ENCODE measurements at regions not wholly inside any gene's neighbourhood (a gene's known extent, or its start where the extent isn't known, plus 50 kb on each side); places are given as distances from the start of the nearest gene placed in this dataset.
"Not testable (repeated sequence)": the region's sequence is repeated elsewhere in the genome, so short reads cannot be mapped to it uniquely, and the experiment has no call there.

DNA sequence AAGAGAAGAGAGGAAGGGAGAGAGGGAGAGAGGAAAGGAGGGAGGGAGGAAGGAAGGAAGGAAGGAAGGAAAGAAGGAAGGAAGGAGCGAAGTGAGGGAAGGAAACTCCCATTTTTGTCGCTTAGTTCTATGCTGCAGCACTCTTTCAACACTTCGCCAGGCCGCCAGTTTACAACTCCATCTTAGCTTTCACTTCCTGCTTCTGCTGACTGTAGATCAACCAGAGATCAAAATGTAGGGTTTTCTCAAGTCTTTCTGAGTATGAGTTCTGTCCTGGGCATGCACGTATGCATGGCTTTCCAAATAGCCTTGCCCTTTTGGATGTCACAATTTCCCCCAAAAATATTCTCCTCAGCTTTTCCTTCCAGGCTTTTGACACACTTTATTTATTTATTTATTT is 723.4 kb downstream of the TRHDE start:
- Histone ChIP-seq H3K27me3 (ENCODE audit: control insufficient read depth in 3 of 3, insufficient read depth in 3 of 3, low read length in 2 of 3) (no peaks in the 10 kb centered on the region), H3K4me1 (ENCODE audit: control insufficient read depth in 5 of 5, insufficient read depth in 5 of 5, low read length in 5 of 5) (no peaks in the 10 kb centered on the region), H3K27ac (ENCODE audit: low read depth in 1 of 2, low read length in 1 of 2) (no peak overlapping the region), H3K9ac (ENCODE audit: insufficient read depth in 1 of 2, low read length in 2 of 2) (no peak overlapping the region), H3K36me3 (ENCODE audit: control insufficient read depth in 4 of 4, insufficient read depth in 4 of 4, low read length in 4 of 4) (no peaks in the 10 kb centered on the region), H3K4me3 (no peak overlapping the region), H3K9me3 (ENCODE audit: control insufficient read depth in 4 of 4, insufficient read depth in 3 of 4, low read length in 3 of 4) (no peaks in the 10 kb centered on the region)
- ATAC-seq (ENCODE audit: insufficient read depth, low FRiP score) (no peak), DNase-seq (peak in 1 of 3 donors; percentile 0)
- 88 to 89% methylated on average over 5 of the region's 5 CpGs for WGBS, 2 donors
- TF ChIP-seq, protein P1, sequence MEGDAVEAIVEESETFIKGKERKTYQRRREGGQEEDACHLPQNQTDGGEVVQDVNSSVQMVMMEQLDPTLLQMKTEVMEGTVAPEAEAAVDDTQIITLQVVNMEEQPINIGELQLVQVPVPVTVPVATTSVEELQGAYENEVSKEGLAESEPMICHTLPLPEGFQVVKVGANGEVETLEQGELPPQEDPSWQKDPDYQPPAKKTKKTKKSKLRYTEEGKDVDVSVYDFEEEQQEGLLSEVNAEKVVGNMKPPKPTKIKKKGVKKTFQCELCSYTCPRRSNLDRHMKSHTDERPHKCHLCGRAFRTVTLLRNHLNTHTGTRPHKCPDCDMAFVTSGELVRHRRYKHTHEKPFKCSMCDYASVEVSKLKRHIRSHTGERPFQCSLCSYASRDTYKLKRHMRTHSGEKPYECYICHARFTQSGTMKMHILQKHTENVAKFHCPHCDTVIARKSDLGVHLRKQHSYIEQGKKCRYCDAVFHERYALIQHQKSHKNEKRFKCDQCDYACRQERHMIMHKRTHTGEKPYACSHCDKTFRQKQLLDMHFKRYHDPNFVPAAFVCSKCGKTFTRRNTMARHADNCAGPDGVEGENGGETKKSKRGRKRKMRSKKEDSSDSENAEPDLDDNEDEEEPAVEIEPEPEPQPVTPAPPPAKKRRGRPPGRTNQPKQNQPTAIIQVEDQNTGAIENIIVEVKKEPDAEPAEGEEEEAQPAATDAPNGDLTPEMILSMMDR (IDR thresholded peaks at IDR 0.05; ENCODE audit: control extremely low read depth, extremely low read depth) = no peak

DNA sequence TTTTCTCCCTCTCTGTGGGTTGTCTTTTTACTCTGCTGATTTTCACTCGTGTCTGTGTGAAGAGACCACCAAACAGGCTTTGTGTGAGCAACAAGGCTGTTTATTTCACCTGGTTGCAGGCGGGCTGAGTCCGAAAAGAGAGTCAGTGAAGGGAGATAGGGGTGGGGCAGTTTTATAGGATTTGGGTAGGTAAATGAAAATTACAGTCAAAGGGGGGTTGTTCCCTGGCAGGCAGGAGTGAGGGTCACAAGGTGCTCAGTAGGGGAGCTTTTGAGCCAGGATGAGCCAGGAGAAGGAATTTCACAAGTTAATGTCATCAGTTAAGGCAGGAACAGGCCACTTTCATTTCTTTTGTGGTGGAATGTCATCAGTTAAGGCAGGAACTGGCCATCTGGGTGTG is 729.6 kb downstream of the TRHDE start:
- H3K9me3 ChIP-seq (ENCODE audit: control insufficient read depth in 4 of 4, insufficient read depth in 3 of 4, low read length in 3 of 4); H3K36me3 ChIP-seq (ENCODE audit: control insufficient read depth in 4 of 4, insufficient read depth in 4 of 4, low read length in 4 of 4); DNase-seq; H3K4me1 ChIP-seq (ENCODE audit: control insufficient read depth in 5 of 5, insufficient read depth in 5 of 5, low read length in 5 of 5); H3K27ac ChIP-seq (ENCODE audit: low read depth in 1 of 2, low read length in 1 of 2); H3K9ac ChIP-seq (ENCODE audit: insufficient read depth in 1 of 2, low read length in 2 of 2); ATAC-seq (ENCODE audit: insufficient read depth, low FRiP score); H3K27me3 ChIP-seq (ENCODE audit: control insufficient read depth in 3 of 3, insufficient read depth in 3 of 3, low read length in 2 of 3); H3K4me3 ChIP-seq: not testable (repeated sequence)
- WGBS, 2 donors = 70 to 82% methylated on average over 3 of the region's 3 CpGs

DNA sequence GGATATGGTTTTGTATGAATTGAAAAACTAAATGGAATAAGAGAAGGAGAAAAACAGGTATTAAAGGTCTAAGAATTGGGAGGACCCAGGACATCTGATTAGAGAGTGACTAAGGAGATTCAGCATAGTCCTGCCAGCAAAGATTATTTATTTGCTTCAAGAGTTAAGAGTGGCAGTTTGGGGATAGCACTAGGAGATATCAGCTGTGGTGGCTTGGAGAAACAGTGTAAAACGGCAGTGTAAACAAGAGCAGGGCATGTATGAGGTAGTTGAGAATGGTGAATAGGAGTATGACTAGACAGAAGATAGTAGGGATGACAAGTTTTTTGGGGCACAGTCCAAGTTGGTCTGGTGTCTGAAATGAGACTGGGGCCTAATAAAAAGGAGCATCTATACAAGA is 730.3 kb downstream of the TRHDE start:
- H3K27me3 ChIP-seq (ENCODE audit: control insufficient read depth in 3 of 3, insufficient read depth in 3 of 3, low read length in 2 of 3); ATAC-seq (ENCODE audit: insufficient read depth, low FRiP score); H3K36me3 ChIP-seq (ENCODE audit: control insufficient read depth in 4 of 4, insufficient read depth in 4 of 4, low read length in 4 of 4); H3K9ac ChIP-seq (ENCODE audit: insufficient read depth in 1 of 2, low read length in 2 of 2); DNase-seq; H3K4me1 ChIP-seq (ENCODE audit: control insufficient read depth in 5 of 5, insufficient read depth in 5 of 5, low read length in 5 of 5); H3K27ac ChIP-seq (ENCODE audit: low read depth in 1 of 2, low read length in 1 of 2); H3K9me3 ChIP-seq (ENCODE audit: control insufficient read depth in 4 of 4, insufficient read depth in 3 of 4, low read length in 3 of 4); H3K4me3 ChIP-seq: not testable (repeated sequence)
- 68 to 69% methylated on average over 1 of the region's 1 CpG for WGBS, 2 donors

DNA sequence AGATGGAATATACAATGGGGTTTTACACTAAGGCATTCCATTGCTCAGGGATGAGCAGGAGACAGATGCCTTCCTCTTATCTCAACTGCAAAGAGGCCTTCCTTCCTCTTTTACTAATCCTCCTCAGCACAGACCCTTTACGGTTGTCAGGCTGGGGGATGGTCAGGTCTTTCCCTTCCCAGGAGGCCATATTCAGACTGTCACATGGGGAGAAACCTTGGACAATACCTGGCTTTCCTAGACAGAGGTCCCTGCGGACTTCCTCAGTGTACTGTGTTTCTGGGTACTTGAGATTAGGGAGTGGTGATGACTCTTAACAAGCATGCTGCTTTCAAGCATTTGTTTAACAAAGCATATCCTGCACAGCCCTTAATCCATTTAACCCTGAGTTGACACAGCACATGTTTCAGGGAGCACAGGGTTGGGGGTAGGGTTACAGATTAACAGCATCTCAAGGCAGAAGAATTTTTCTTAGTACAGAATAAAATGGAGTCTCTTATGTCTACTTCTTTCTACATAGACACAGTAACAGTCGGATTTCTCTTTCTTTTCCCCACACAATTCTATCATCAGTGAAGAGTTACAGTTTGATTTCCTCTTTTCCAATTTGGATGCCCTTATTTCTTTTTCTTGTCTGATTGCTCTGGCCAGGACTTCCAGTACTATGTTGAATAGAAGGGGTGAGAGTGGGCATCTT is 737.1 kb downstream of the TRHDE start:
- H3K4me3 ChIP-seq; H3K27ac ChIP-seq (ENCODE audit: low read depth in 1 of 2, low read length in 1 of 2); H3K4me1 ChIP-seq (ENCODE audit: control insufficient read depth in 5 of 5, insufficient read depth in 5 of 5, low read length in 5 of 5); DNase-seq; H3K9me3 ChIP-seq (ENCODE audit: control insufficient read depth in 4 of 4, insufficient read depth in 3 of 4, low read length in 3 of 4); H3K9ac ChIP-seq (ENCODE audit: insufficient read depth in 1 of 2, low read length in 2 of 2); ATAC-seq (ENCODE audit: insufficient read depth, low FRiP score); H3K36me3 ChIP-seq (ENCODE audit: control insufficient read depth in 4 of 4, insufficient read depth in 4 of 4, low read length in 4 of 4); H3K27me3 ChIP-seq (ENCODE audit: control insufficient read depth in 3 of 3, insufficient read depth in 3 of 3, low read length in 2 of 3): not testable (repeated sequence)
- WGBS, 2 donors = 52 to 62% methylated on average over 3 of the region's 3 CpGs

DNA sequence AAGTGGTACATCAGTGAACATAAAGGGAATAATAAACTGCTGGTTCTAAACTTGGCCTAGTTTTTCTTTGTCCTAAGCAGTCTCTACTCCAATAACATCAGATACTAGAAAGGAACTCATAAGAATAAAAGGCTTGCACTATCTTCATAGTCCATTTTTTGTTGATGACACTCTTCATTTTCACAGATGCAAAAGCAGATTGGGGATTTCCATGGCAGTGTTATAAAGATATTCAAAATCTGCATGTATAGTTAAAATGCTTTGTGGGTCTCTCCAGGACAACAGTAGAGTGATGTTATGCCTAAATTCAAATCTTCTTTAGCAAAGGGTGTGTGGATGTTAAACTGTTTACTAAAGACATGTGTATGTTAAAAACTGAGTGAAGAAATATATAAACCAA is 745.8 kb downstream of the TRHDE start:
- no peaks in the 10 kb centered on the region for H3K36me3 ChIP-seq (ENCODE audit: control insufficient read depth in 4 of 4, insufficient read depth in 4 of 4, low read length in 4 of 4)

More for the DNA sequence above, 745.8 kb downstream of the TRHDE start:
- DNase-seq (no peak), ATAC-seq (ENCODE audit: insufficient read depth, low FRiP score) (no peak)
- TF ChIP-seq, protein P1 (IDR thresholded peaks at IDR 0.05; ENCODE audit: control extremely low read depth, extremely low read depth) = no peak
- peaks cover 0 to 2% (median 0%) of the 10 kb centered on the region in 4 donors for H3K9me3 ChIP-seq (ENCODE audit: control insufficient read depth in 4 of 4, insufficient read depth in 3 of 4, low read length in 3 of 4)
- no peak overlapping the region for H3K27ac ChIP-seq (ENCODE audit: low read depth in 1 of 2, low read length in 1 of 2)
- H3K9ac ChIP-seq (ENCODE audit: insufficient read depth in 1 of 2, low read length in 2 of 2) = no peak overlapping the region
- no peaks in the 10 kb centered on the region for H3K27me3 ChIP-seq (ENCODE audit: control insufficient read depth in 3 of 3, insufficient read depth in 3 of 3, low read length in 2 of 3)
- no peaks in the 10 kb centered on the region for H3K4me1 ChIP-seq (ENCODE audit: control insufficient read depth in 5 of 5, insufficient read depth in 5 of 5, low read length in 5 of 5)
- no peak overlapping the region for H3K4me3 ChIP-seq
